GM20431 (cell line): ENCODE measurements at regions not wholly inside any gene's neighbourhood (a gene's known extent, or its start where the extent isn't known, plus 50 kb on each side); places are given as distances from the start of the nearest gene placed in this dataset.

Source experiments
- in situ Hi-C: fragments of 300-500 bp; cut with MseI, MboI; formaldehyde crosslinking; loops from one replicate; pipeline ENCODE4 v1.15.0; 2020; ENCODE audit warnings: low sequenced_read_pairs; ENCODE audit not compliant: unreplicated experiment

- in situ Hi-C loops = no loop called here
Observed at GRCh38 chr6:155943635-155944034, 488.0 kb upstream of the NOX3 start.

GRCh38 chr6:155939253-155939652 lies 483.6 kb upstream of the NOX3 start:
- in situ Hi-C loops = no loop called here

DNA sequence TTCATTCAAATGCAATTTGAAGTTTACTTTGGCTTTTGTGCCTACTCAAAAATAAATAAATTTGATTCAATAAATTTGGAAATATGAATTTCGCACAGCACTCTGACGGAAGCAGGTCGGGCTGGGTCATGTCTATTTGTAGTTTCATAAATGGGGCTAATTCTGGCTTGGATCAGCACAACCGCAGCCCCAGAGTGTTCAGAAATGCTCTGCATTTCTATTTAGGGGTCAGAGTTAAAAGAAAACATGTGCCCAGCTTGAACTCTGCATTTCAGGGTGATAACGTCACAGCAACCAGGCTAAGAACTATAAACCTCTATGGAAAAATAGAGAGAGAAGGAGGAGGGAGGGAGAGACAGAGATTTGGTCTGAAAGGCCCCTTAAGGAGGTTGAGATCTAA lies 480.9 kb upstream of the NOX3 start:
- in situ Hi-C loops = no loop called here

- in situ Hi-C loops = no loop called here
Observed at GRCh38 chr6:155936127-155936526, 480.5 kb upstream of the NOX3 start.

- in situ Hi-C loops = no loop called here
Observed at GRCh38 chr6:155916846-155917624, 461.4 kb upstream of the NOX3 start.

- in situ Hi-C loops = no loop called here
Observed at GRCh38 chr6:155915651-155916050, 460.0 kb upstream of the NOX3 start.

DNA sequence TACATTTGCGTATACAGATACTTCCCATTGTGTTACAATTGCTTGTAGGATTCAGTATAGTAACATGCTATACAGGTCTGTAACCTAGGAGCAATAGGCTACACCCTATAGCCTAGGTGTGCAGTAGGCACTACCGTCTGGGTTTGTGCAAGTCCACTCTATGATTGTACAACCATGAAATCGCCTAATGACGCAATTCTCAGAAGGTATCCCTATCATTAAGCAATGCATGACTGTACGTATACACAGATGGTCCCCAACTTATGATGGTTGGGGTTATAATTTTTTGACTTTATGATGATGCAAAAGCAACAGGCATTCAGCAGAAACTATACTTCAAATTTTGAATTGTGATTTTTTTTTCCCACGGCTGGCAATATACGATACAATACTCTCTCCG lies 458.2 kb upstream of the NOX3 start:
- in situ Hi-C loops = no loop called here

DNA sequence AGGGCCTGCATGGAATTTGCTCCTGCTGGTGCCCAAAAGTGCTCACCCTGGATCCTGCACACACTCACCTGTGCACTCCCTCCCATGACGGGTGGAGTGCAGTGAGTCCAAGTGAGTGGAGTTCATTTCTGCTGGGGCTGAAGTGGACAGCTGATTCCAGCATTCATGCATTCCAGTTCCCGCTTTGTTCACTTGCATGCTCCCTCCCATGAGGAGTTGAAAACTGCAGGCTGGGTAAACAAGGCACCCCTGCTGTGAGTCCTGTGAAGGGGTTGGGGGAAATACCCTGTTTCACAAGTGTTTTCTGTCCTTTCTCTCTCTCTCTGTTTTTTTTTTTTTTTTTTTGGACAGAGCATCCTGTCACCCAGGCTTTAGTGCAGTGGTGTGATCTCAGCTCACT lies 454.1 kb upstream of the NOX3 start:
- in situ Hi-C loops = no loop called here

GRCh38 chr6:155895641-155896040 lies 440.0 kb upstream of the NOX3 start:
- in situ Hi-C loops = no loop called here

- in situ Hi-C loops = no loop called here
Observed at GRCh38 chr6:155894758-155895157, 439.1 kb upstream of the NOX3 start.

DNA sequence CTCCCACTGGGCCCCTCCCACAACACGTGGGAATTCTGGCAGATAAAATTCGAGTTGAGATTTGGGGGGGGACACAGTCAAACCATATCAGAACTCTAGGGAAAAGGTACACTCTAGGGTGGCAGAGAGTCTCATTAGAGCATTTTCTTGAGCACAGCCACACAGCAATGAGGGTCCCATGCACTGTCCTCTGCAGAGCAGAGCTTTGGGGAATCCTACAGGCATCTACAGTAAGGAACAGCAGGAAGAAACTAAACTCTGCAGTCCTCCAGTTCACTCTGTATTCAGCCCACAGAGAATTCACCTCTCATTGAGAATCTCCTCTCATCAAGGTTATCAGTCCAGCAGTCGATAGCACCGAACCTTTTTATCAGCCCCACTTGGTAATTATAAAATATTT lies 438.6 kb upstream of the NOX3 start:
- in situ Hi-C loops = no loop called here

GRCh38 chr6:155890409-155890808 lies 434.8 kb upstream of the NOX3 start:
- in situ Hi-C loops = no loop called here

GRCh38 chr6:155889410-155889809 lies 433.8 kb upstream of the NOX3 start:
- in situ Hi-C loops = no loop called here

GRCh38 chr6:155887421-155887820 lies 431.8 kb upstream of the NOX3 start:
- in situ Hi-C loops = no loop called here

DNA sequence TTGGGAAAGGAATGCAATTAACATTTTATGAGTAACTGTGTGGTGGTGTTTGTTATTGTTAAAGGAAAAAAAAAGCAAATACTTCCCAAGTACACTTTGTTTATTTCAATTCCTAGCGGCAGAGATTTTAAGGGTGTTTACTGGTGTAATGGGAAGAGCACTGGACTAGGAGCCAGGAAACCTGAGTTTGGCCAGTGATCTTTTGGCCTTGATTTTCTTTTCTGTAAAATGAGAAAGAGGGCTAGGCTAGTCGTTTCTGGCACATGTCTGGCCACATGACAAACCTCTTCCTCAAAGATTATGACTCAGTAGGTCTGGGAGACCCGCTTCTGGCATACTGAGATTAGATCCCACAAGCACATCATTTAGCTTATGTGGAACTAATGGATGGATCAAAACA lies 428.1 kb upstream of the NOX3 start:
- in situ Hi-C loops = no loop called here

DNA sequence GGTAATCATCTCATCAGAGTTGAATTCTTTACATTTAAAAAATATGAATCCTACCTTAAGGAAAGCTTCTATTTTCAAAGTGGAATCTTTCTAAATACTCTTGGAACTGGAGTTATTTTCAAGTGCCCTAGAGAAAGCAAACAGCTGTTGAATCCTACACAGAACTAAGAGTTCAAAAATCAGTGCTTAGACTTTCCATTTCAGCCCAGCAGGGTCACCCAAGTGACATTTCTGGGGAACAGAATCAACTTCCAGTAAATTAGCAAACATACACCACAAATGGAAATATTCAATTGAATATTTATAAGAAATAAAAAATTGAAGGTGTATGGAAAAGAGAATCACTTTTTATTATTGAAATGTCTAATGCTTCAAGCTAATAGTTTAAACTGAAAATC lies 427.7 kb upstream of the NOX3 start:
- in situ Hi-C loops = no loop called here

DNA sequence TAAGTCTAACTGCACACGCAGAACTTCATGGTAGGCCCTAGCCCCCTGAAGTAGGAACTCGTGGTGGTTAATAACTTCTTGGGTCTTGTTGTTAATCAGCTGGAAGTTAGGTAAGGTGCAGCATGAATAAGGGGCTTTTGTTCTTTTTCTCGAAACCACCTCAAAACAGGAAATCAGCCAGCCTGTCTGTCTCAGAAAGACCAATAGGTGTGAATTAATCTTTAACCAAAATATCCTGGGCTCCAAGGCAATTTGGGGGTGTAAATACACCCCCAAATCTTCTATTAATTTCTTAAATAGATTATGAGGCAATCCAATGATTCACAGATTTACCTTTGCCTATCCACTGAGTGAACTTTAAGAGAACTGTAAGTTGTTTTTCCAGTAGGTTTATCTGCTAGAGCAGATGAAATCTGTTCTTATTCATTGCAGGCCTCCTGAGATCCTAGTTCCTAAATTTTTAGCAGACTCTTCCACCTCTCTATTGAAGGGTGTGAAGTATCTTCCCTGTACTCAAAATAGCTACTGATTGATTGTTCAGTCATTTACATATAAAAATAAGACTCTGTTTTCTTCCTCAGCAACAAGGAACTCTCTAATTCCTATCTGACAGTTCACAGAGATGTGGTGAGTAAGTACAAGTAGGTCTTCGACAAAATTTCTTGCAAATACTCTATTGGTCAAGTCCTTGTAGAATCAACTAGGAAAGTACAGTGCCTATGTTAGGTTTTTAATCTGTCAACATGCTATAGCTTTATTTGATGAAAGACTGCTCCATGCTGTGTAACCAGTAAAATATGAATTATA lies 427.1 kb upstream of the NOX3 start:
- in situ Hi-C loops = no loop called here

DNA sequence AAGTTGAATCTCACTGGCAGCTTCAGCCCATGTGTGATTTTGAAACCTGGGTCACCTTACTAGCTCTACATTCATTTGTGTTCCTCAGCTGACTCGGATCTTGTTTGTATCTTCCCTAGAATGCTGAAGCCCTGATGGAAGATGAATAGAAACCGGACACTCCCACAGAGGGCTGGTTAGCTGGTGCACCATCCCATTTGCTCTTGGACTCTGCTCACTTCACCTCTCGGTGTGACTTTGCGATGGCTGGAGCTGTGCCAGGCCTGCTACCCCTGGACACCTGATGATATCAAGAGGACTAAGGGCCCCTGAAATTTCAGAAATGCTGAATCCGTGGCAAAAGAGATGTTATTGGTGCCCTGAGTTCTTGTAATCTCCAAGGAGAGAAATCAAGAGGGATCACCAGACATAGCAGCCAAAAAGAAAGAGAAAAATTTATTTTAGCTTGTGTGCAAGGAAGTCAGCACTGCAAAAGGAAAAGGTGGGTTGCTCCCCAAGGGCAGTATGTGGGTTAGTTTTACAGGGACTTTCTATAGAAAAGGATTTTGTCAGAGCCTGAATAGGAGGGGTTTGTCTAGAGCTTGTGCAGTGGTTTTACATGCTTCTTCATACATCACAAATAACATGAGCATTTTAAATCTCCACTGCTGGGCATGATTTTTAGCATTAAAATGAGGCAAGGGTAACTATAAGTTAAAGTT lies 426.3 kb upstream of the NOX3 start:
- in situ Hi-C loops = no loop called here

DNA sequence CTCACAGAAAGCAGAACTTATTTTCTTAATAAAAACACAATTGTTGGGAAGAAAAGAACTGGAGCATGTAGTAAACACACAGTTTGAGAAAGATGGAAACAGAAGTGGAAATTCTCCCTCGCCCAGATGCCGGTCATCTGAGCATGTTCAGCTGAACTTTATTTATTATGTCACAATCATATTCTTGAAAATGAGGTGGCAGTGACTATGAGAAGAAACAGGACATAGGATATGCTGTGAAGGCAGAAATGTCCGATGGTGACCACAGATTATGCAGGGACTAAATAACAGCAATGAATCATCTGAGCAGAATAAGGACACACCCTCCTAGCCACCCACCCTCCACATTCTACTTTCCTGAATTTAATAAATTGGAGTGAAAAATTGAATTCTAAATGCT lies 425.3 kb upstream of the NOX3 start:
- in situ Hi-C loops = no loop called here

GRCh38 chr6:155872961-155873360 lies 417.3 kb upstream of the NOX3 start:
- in situ Hi-C loops = no loop called here

GRCh38 chr6:155867682-155868081 lies 412.0 kb upstream of the NOX3 start:
- in situ Hi-C loops = no loop called here
